Bone marrow (tissue), 2 donors: ENCODE measurements at regions not wholly inside any gene's neighbourhood (a gene's known extent, or its start where the extent isn't known, plus 50 kb on each side); places are given as distances from the start of the nearest gene placed in this dataset.

ENCODE experiments used
- DNase-seq, 2 donors: peaks; one replicate each; lab custom pipeline; 2025; lab: John Stamatoyannopoulos, UW

DNA sequence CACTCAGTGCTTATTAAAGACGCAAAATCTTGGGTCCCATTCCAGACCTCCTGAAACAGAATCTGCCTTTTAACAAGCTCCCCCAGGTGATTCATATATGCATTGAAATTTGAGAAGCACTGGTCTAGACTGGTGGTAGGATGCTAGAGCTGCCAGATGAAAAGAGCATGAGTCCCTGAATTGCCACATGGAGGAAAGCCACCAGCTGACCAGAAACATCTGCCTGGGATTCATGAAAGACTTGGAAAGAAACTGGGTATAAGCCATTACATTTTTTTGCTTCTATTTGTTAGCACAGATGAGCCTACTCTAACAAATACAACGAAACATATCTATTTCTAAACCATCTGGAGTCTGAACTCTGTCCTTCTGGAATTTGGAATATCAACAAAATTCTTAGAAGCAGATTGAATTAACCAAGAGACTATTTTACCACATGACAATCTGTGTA is 228.9 kb downstream of the RBM43 start:
- DNase-seq = no peak

DNA sequence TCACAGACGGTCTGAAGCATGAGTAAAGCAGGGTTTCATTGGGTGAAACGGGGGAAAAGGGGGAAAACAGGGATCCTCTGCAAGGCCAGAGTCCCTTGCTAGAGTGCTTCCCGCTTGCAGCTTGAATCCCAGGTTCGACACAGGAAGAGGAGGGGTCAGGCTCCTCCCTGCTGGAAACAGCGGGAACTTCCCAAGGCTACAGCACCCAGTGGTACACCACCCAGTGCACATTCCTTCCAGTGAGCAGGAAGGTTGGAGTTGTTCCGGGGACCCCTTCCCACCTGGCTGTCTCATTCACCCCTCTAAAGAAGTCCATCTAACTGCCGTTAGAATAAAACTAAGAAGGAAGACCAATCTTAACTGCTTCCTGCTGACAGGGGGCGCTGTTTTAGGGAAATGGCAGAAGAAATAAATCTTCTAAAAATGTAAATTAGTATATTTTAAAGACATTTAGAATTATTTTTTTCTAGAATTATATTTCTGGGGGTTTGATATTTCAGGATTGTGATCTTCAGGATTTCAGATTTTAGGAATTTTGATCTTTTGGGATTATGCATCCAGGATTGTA is 230.9 kb downstream of the RBM43 start:
- DNase-seq = no peak

DNA sequence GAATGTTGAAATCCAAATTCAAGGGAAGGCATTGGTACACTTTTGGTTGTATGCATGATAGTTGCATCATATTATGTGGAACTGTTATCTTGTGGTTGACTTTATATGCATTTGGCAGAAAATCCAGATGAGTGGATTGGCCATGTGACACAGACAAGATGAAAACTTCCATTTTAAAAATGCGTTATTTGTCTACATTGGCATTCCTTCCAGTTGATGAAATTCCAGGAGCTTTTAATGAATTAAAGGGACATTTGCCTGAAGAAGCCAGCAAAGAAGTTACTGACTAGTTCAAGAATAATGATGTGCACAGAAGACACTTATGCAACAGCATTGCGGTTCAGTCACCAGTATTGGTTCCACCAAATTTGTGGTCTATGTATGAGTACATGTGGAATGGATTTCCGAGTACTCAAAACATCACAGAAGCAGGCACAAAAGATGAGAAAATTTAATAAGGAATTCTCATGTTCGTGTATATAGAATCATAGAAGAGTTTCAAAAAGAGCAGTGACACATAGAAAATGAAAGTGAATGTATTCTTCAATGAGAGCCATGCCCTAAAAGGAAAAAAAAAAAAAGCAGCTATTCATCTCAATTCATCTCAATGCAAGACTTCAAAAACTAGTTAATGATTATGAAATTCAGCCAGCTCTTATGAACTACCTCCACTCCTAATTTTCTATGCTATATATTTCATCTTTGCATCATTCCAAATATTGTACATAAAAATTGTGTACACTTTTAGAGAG is 232.1 kb downstream of the RBM43 start:
- DNase-seq = no peak

DNA sequence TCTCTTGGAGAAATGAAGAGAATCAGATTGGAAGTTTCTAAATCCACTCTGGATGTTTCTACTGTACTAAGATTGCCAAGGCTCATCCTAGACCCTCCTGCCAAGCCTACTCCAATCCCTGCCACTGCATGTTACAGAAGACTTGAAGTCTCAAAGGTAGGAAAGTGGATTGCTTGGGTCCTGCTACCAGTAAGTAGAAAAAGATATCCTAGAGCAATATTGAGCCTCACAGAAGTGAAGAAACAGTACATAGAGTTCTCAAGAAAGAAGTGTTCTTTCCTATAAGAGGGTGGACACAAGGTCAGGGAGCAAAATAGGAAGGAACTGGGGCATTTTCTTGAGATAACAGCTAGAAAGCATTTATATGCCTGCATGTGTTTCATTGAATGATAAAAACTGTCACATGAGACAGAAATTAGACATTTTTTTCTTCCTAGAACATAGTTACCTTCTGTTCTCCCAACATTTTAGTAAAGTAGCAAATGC is 232.9 kb downstream of the RBM43 start:
- no peak for DNase-seq

DNA sequence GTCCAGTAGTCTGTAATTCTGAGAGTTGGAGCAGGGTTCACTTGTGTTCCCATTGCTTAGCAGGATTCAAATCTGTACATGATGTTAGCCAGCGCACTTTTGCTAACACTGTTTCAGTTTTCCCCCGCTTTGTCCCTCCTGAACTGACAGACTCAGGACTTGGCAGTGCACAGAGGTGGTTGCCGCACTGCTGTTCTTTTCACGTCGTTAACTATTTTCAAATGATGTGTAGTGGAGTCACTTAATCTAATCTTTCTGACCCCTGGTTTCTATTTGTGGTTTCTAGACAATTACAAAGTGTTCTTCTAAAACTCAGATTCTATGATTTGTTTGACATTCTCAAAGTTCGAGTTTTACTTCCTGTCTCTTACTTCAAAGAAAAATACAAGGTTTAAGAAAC is 234.5 kb downstream of the RBM43 start:
- no peak for DNase-seq

DNA sequence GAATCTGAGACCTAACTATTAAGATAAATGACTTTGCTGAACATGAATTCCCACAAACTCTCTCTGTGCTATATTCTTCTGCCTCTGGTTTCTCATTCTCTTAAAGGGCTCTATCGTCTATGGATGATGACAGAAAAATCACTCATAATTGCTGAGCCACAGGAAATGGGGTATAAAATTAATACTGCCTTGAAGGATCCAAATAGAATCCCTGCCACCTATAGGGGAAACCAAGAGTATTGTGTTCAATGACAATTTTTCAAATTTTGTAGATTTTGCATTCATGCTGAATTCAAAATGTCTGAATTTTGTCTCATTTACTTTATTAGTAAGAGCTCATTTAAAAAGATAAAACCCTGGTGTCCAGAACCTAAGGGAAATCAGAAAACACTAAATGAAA is 235.8 kb downstream of the RBM43 start:
- no peak for DNase-seq

DNA sequence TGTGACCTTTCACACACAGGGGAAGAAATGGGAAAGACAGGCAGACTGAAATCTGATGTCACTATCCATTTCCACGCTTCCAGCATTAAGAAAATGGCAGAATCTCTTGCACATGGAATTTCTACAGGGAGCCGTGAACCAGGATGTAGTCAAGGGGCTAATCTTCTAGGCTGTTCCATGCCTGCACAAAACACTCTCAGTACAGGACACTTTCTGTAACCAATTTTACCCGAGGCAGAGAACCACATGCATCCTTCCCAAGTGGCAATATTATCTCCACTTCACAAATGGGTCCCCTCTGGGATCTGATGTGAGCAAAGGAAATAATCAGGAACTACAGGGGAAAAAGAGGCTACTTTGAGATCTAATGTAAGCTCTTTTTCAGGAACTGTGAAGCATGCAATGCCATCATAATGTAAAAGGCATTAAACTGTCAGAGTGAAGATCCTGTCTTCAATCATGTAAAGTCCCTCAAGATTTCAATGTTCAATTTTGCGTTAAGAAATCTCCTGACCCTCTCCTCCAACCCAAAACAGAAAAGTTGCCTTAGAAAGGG is 236.9 kb downstream of the RBM43 start:
- DNase-seq = no peak

DNA sequence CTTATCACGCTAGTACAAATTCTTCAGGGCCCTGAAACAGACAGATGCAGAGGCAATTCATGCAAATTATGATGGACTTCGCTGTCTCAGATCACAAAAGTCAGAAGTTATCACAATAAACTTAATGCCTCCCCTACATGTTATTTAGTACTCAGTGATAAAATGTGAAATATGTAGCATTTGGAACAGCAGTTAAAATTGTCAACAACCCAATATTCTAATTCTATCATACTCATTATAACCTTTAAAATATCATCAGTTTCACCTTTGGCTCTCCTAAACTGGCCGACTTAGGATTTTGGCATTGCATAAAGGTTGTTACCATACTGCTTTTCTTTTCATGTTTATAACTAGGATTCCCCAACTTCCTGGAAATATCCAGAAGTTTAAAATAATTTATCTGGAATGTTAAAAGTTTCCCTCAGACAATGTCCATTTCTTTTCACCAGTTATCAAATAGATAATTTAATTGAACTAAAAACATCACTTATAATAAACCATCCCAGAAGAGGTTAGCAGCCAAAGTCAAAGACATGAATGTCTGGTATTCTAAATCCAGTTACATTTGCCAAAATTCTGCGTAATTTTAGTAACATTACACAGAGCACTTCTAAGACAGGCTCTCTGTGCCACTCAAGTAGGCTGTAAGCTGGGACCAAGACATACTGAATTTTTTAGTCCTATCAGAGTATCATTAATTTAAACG is 239.8 kb downstream of the RBM43 start:
- DNase-seq = no peak

DNA sequence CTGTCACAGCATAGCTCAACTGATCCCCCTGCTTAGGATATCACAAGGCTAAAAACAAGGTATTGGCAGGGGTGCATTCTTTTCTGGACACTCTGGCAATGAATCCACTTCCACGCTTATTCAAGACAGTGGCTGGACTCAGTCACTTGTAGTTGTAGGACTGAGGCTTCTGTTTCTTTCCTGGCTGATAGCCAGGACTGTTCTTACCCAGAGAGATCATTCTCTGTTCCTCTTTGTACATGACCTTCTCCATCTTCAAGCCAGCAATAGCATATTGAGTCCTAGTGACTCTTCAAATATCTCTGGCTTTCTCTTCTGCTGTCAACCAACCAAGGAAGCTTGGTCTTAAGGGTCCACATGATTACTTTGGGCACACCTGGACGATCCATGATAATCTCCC is 241.3 kb downstream of the RBM43 start:
- no peak for DNase-seq

DNA sequence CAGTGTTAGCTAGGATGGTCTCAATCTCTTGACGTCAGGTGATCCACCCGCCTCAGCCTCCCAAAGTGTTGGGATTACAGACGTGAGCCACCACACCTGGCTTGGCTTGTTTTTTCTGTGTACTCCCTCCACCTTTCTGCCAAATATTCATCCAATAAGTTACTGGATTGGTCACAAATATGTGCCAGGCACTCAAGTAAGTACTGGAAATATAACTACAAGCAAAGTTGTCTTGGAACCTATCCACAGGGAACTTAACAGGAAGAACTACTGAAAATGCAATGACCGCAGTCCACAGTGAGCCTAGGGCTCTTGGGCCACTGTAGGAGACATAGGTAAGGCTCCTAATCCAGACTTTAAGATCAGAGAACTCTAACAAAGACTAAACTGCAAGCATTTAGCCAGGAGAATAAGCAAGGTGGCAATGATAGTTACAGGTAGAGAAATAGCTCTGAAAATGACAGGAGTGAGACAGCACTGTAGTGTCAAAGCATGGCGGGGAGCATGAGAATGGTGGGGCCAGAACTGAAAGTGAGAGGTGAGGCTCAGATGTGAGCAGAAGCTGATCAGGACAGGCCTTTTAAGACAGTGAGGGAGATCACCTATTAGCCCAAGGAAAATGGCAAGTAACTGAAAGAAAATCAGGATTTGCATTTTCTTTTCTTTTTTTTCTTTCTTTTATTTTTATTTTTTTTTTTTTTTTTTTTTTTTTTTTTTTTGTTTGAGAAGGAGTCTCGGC is 252.1 kb downstream of the RBM43 start:
- DNase-seq = no peak

DNA sequence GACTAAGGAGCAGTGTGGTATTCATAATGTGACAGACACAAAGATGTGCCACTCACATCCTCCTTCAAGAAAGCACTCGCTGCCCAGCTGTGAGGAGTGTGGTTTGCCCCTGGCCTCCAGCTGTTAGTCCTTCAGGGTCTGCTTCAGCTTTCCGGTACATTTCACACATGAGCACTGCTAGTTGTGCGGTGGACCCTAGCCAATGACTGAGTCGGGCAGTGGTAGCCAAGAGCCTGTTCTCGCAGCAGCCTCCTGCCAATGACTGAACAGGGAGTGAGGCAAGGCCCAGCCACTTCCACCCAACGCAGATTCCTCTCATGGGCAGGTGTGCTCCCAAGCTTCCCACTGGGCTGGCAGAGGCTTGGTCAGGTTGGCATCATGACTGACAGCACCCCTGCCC is 254.3 kb downstream of the RBM43 start:
- no peak for DNase-seq

DNA sequence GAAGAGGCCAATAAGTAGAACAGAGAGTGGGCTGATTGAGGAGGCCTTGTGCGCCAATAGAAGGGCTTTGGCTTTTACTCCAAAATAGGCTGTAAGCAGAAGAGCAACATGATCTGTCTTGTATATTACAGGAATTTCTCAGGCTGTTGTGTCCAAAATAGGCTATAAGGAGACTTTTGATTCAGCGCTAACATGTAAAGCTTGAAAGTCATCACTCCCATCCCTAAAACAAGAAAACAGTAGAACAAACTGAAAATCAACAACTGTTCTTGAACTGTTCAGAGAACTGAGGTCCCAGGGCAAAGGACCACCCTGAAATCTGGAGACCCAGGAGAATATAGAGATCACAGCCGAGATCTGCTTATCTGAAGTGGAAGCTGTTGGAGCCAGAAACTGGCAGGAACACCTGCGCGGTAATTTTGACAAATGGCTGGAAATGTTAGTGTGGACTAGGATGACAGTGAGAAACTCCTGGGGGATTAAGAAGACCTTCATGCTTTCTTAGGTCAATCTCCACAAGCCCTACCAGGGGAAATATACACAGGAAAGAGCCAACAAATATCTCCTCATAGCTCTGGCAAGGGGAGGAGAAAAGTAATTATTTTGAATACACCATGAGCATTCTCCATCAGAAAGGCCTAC is 258.6 kb downstream of the RBM43 start:
- no peak for DNase-seq

DNA sequence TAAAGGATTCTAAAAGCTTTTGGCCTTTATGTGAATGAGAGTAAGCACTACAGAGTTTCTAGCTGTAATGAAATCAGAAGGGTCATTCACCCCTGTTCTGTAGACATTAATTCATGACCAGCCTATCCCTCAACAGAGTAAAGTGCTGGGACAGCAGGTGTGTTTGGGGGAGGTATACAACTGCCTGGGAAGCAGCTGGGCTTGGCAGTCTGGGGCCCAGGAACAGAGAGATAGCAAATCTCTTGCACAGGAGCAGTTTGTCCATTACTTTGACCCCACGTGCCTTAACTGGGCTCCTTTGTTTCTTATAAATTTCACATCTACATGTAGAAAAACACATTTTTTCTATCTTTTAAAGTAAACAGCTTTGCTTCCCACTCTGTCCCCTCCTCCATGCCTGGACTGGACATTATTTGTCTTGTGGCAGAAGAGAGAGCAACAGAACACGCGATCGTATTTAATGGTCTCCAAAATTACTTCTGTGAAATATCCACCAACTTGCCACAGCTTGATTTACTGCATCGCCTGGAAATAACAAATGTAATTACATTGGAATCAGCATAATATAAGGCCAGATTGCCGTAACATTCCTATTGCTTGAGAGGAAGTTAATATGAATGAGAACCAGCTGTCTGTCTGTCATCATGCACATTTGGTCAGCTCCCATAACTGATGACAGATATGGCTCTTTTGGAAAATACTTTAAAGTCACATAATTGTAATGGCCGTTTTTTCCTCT is 263.8 kb downstream of the RBM43 start:
- DNase-seq = no peak

DNA sequence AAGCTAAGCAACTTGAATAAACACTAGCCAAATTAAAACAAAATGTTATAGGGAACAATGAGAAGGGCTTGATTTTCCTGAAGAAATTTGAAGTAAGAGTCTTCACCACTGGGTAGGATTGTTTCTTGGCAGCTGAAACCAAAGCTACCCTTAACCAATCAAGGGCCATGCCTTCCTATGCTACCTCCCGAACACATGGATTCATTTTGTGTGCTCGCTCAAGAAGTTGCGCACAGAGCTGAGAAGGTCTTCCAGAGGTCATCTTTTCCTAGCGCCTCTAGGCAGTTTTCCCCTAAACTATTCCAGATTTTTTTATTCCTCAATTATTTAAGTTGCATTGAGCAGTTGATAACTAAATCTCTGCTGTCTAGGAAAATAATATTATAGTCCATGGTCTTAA is 264.6 kb downstream of the RBM43 start:
- DNase-seq = no peak

DNA sequence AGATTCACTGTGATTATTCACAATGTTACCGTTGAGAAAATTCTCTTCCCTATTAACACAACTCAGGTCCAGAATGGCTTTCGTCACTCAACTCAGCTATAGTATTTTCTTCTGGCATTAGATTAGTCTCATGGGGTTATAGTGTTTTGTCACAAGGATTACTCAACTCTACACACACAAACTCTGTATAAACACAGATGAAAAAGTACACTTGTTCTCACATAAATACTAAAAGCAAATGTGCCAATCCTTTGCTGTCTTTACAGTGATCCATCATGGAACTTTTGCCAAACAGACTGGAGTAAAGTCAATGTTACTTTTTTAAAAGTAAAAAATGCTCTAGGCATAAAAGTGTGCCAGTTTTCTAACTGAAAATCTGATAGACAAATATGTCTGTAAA is 267.6 kb downstream of the RBM43 start:
- no peak for DNase-seq

DNA sequence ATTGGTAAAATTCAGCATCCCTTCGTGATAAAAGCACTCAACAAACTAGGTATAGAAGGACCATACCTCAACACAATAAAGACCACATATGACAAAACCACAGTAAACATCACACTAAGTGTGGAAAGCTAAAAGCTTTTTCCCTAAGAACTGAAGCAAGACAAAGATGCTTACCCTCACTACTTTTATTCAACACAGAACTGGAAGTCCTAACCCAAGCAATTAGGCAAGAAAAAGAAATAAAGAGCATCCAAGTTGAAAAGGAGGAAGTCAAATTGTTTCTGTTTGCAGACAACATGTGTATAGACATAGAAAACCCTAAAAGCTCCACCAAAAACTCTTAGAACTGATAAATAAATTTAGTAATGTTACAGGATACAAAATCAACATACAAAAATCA is 271.7 kb downstream of the RBM43 start:
- no peak for DNase-seq

DNA sequence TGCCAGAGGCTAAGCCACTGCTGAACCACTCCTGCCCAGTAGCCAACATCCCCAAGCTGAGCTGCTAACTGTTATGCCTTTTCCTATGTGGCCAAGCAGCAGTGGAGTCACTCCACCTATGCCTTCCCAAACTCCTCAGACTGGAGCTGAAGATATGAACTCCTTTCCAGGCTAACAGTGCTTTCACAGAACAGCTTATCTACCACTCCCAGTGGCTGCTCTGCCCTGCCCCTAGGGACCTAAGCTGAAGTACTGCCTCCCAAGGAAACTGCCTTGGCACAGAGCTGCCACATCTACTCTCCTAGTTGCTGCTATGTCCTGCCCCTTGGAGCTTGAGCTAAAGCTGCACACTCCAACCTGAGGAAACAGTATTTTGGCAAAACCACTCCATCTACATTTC is 275.9 kb downstream of the RBM43 start:
- DNase-seq = no peak

DNA sequence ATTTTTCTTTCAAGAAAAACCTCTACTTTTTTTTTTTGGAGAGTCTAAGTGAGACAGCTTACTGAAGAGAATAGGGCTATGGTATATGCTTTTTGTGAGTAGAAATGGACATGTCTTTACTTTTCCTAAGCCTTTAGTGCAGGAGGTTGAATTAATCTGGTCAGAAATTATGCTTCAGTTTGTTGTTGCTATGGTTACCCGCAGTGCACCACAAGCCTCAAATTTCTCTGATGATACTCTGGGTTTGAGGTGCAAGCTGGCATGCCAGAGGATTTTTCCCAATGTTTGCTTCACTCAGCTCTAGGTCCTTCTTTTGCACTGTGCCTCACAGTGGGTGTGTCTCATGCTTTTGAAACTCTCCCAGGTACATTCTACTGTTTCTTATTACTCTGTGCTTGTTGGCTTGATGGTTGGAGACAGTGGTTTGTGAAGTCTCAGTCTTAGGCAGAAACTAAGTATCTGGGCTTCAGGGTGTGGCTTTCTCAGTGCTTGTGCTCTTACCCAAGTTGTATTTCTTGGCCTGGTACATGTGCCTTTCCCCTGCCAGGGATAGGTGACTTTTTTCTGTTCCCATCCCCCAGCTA is 278.3 kb downstream of the RBM43 start:
- no peak for DNase-seq

DNA sequence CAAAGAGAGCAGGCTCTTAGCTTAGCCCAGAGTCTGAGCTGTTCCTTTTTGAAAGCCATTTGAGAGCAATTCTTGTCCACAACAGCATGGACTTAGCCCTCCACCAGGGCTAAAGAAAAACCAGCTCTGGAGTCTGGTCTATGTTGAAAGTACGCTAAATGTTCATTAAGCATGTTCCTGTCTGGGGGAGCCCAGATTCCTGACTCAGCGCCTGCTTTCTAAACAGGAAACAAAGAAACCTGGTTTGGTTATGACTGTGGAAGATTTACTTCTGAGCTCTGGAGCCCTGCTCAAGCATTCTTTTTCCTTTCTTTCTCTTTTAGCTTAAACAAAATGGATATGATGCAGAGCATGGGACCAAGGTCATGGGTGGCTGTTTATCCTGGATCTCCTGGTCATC is 279.8 kb downstream of the RBM43 start:
- DNase-seq = no peak

DNA sequence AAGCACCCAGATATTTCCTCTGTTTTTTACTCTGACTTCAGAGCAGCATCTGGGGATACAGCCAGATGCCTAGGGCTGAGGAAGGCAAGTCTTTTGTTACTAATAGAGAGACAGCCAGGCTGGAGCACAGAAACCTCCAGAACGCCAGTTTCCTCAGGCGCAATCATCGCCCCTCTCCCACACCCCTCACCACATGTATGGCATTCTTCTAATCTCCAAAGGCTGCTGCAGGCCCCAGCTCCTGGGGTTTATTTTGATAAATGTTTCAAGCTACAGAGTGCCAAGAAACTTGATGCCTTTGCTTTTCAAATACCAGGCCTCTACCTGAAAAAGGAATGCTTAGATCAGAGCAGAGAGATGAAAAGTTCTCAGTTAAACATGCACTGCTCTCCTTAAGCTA is 283.6 kb downstream of the RBM43 start:
- no peak for DNase-seq

DNA sequence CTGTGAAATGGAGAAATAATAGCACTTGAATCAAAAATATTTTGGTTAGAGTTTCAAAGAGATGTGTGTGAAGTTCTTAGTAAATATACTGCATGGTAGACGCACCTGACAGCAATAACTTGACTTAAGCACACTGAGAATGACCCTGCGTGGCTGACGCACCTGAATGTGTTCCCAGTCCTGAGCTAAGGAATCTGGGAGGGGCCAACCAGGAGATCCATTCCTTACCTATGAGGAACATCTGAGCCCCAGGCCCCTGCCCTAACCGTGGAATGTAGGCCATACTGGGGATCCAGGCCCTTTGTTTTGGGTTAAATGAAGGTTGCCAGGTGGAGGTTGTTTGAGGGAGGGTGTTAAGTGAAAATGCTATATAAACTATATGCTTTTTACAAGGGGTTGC is 284.4 kb downstream of the RBM43 start:
- no peak for DNase-seq
